Stimulated activated CD8-positive, alpha-beta memory T cell treated with anti-CD3 and anti-CD28 coated beads, Interleukin-4, amount 100 ng/mL, for 48 hours (primary cell): ENCODE measurements at regions not wholly inside any gene's neighbourhood (a gene's known extent, or its start where the extent isn't known, plus 50 kb on each side); places are given as distances from the start of the nearest gene placed in this dataset.

ENCODE experiments used
- DNase-seq: peaks from one replicate; pipeline ENCODE4 v3.0.0-alpha.2; 2020

DNA sequence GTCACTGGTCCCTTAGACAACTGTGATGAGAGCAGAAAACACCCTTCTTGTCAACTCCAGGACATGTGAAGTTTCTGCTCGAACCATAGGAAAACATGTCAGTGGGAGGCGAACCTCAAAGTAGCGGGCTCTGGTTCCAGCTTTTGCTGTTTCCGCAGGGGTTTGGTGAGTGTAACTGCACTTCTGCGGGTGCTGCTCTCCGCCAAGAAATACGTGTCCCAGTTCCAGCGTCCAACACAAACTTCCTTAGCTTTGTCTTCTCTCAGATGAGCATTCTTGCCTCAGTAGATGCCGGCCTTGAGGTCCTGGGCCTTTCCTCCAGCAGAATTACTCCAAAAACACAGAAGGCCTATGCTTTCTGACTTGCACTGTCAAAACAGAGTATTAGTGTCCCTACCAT lies 156.3 kb downstream of the FNDC1 start:
- DNase-seq = no peak

DNA sequence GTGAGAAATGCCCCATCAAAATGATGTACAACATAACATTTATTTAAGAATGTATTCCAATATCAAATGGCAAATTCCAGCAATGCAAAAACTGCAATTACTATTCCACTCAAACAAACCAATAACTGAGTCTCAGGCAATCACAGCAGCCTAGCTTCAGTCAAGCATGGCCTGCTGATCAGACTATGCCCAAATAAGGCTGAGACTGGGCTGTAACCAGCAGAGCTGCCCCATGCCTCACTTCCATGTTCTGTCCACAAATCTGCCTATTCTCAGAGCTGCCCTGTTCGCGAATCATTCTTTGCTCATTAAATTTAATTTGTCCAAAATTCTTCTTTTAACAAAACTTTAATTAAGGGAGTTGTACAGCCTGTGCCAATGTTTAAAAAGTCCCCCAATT lies 155.4 kb downstream of the FNDC1 start:
- DNase-seq = no peak
